CD4-positive, alpha-beta T cell treated with Interleukin-12 subunit alpha and Interleukin-12 subunit beta, for 1 hour (primary cell): ENCODE measurements at regions not wholly inside any gene's neighbourhood (a gene's known extent, or its start where the extent isn't known, plus 50 kb on each side); places are given as distances from the start of the nearest gene placed in this dataset.

Experiments used
- DNase-seq: peaks from one replicate; pipeline ENCODE4 v3.0.0-alpha.2; 2020

DNA sequence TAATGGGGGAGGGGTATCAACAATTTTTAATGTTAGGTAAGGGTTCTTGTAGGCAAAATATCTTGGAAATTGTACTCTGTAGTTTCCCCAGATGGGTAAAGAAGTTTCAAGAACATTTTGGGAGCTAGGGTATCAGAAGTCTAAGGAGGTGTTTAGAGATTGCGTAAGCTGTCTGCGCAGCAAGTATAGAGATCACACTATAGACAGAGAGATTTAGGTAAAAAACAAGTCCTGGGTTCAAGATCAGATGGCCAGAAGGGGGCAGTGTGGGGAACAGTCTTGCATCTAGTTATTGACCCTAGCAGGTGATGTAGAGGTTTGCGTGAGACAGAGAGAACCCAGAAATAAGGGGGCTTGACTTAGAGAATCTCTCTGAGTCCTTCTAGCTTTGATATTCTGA lies 80.8 kb downstream of the S1PR1 start:
- DNase-seq, result no peak

DNA sequence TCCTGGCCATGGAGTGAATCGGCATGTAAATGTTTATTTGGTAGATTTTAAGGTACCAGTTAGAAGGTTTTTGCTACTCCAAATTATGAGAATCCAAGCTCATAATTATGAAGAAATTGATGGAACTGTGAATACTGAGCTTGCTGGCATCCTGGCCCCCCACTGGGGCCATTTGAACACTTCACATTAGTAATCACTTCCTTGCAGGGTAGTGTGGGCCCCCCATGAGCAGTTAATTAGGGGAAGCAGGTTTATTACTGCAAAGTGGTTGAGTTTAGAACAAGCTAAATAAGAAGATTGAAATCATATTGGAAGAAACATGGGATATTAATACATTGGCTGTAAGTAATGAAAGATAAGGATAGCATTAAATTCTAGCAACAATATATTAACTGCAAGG lies 86.7 kb downstream of the S1PR1 start:
- DNase-seq, result no peak

DNA sequence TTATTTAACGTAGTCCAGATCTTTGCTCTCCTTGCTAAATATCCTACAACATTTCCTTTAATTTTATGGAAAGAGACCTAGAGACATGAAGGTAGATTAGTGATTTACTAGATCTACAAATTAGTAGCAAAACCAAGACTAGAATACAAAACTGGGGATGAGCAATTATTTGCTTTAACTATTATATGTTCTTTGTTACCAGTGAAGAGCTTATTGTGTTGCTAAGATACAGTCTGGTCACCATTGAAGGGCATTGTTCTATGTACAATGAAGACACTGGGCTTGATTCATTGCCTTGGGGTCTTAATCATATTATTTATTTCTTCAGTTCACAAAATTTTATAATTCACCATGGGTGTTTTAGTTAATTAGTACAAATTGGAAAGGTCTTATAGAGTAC lies 88.3 kb downstream of the S1PR1 start:
- DNase-seq, result no peak

DNA sequence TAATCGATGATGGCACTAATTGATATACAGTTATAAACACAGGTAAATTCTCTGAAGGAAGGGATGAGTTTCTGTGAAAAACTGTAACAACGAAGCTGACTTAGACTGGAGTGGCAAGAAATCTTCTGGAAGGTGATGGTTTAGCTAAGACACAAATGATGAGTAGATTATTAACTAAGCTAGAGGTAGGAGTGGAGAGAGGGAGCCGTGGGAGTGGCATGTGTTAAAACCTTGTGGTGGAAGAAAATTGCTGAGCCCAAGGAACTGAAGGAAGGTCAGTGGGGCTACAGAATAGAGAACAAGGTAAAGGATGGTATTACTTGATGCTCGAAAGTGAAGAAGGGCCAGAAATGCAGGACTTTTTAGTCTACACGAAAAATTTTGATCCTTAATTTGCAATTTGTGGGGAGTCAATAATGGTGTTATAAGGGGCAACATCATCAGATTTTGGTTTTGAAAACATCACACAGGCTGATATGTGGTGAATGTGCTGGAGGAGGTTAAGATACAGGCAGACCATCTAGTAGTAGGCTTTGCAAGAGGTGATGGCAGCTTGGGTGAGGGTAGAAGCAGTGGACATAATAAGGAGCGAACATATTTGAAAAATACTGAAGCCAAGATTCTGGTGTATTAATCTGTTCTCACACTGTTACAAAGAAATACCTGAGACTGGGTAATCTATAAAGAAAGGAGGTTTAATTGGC lies 93.8 kb downstream of the S1PR1 start:
- no peak for DNase-seq

DNA sequence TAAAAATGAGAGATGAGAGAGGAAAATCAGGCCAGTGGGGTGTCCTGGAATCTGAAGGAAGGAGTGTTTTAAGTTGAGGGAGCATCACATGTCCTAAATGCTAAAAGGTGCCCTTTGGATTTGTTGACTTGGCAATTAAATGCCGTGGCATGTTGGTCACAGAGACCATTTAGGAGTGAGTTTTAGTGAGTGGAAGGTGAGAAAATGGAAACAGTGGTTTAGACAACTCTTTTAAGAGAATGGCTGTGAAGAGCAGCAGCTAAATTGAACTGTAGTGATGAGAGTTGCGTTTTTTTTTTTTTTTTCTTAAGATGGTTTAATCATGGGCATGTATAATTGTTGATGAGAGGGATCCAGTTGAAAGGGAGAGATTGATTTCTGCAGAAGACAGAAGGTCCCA lies 95.0 kb downstream of the S1PR1 start:
- no peak for DNase-seq

DNA sequence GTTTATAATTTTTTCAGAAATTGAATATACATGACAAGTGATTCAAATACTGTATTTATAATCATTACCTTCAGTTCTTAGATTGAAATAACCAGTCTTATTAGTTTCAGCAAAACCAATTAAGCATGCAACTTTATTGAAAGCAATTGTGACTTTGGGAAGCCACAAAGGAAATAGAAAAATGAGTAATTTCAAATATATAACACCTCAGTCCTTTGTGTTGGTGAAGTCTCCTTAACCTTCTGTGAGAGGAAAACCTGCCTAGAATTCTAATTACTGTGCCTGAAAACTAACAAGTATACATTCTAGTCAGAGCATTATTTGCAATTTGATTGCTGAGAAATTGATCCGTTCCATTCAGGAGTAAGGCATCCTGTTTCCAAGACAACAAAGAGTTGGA lies 95.8 kb downstream of the S1PR1 start:
- no peak for DNase-seq

DNA sequence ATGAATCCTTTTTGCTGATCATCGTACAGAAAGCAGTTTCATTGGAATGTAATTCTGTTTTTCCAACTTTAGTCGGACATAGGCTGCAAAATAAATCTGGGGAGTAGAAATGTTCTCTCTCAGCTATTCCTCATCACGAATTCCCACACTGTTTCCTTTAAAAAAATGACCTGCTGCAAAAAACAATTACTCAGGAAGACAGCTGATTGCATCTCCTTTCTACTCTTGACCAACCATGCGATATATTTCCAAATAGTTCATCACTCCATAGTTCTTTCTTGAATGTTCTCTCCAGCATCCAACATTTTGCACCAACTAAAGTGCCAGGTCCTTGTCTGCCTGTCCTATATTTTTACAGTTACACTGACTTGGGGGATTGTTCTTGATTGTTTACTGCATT lies 96.4 kb downstream of the S1PR1 start:
- no peak for DNase-seq

DNA sequence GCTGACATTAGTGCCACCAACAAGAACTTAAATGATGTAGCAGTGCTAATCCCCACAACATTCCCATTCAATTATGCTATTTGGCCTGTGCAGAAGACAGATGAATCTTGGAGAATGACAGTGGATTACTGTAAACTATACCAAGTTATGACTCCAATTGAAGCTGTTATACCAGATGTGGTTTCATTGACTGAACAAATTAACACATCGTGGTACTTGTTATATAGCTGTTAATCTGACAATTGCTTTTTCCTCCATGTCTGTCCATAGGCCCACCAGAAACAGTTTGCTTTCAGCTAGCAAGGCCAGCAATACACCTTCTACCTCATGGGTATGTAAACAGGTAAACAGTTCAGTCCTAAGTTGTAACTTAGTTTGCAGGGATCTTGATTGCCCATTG lies 101.1 kb downstream of the S1PR1 start:
- no peak for DNase-seq

DNA sequence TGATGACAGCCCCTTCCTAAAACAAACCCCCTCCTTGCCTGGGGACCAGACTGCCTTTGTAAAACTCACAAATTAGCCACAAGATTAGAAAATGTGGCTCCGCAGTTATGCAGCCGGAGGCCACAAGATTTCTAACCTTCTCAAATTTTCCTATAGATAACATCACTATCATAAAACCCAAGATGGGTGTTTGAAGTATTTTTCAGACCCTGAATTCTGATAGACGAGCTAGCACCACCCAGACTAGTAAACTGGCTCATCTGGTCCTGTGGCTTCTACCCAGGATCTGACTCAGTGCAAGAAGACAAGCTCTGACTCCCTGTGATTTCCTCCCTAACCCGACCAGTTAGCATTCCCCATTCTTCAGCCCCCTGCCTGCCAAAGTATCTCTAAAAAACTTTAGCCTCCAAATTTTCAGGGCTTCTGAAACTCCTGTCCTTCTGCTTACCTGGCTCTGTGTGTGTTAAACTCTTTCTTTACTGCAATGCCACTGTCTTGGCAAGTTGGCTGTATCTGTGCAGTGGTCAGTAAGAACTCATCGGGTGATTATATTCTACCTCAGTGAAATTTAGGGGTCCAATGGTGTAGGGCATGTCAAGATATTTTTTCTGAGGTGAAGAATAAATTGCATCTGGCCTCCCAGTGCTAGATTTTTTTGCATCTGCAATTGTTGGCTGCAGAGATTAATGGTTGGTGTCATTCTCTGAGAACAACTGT lies 102.1 kb downstream of the S1PR1 start:
- DNase-seq, result peak; percentile 10

DNA sequence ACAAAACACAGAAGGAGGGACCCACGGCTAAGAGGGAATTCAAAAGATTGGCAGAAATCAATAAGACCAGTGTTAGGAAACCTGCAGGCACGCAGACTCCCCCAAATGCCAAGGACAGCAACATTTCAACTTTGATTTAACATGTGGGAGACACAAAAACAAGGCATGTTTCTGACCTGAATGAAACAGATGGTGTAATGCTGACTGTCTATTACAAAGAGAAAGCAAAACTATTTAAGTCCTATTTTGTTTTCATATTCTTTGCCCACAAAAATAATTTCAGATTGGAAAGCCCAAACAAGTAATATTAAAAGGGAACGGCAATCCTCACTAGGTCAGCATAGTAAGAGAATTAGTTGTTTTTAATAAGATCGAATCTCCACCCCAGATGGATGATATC lies 107.9 kb downstream of the S1PR1 start:
- DNase-seq, result no peak

DNA sequence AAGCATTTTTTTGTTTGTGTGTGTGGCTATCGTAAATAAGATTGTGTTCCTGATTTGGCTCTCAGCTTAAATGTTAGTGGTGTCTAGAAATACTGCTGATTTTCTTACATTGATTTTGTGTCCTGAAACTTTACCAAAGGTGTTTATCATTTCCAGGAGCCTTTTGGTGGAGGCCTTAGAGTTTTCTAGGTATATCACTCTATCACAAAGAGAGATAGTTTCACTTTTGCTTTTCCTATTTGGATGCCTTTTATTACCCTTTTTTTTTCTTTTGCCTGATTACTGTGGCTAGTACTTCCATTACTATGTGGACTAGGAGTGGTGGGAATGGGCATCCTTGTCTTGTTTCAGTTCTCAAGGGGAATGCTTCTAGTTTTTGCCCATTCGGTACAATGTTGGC lies 109.6 kb downstream of the S1PR1 start:
- DNase-seq, result no peak

DNA sequence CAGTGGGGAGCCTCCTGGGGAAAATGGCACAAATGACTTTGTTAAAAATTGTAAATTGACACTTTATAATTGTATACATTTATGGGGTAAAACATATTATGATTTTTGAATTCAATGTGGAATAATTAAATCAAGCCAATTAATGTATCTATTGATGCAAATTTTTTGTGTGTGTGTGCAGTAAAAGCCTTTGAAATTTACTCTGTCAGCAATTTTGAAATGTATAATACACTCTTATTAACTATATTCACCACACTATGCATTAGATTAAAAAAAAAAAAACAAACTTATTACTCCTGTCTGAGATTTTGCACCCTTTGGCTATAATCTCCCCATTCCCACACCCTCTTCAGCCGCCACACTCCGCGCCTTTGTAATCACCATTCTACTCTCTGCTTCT lies 119.2 kb downstream of the S1PR1 start:
- DNase-seq, result no peak

DNA sequence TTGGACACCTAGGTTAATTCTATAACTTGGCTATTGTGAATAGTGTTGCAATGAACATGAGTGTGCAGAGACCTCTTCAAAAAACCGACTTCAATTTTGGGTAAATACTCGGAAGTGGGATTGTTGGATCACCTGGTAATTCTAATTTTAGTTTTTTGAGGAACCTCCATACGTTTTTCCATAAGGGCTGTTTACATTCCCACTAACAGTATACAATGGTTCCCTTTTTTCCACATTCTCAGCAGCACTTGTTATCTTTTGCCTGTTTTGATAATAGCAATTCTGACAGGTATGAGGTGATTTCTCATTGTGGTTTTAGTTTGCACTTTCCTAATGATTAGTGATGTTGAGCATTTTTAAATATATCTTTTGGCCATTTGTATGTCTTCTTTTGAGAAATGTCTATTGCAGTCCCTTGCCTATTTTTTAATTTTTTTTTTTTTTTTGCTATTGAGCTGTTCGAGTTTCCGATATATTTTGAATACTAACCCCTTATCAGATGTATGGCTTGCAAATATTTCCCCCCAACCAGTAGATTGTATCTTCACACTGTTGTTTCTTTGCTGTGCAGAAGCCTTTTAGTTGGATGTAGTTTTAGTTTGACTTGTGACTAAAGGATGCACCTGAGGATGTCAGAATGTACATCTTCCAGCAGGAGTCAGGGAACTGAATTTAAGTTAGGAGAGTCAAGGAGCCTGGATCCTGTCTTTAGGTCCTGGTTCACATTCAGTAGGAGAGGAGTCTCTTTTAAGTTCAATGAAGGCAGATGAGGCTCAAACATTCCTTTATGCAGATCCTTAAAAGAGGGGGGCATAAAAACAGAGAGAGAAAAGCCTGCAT lies 120.0 kb downstream of the S1PR1 start:
- no peak for DNase-seq

DNA sequence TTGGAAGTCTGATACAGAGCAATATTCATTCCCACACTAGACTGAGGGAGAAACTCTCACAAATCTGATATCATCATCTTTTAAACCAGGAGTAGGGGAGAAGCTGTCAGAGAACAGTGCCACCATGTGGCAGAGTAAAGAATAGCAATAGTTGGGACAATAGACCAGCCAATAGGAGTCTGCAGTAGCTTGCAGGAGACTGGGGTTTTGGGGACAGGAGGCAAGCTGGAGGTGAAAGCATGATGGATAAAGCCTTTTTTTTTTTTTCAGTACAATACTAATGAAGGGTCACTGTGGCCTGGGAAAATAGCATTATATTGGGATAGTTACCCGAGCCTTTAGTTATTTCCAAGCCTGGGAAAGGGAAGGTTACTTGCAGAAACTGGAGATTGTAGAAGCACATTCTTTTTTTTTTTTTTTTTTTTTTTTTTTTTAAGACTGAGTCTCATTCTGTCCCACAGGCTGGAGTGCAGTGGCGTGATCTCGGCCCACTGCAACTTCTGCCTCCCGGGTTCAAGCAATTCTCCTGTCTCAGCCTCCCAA lies 120.7 kb downstream of the S1PR1 start:
- DNase-seq, result peak; percentile 89

DNA sequence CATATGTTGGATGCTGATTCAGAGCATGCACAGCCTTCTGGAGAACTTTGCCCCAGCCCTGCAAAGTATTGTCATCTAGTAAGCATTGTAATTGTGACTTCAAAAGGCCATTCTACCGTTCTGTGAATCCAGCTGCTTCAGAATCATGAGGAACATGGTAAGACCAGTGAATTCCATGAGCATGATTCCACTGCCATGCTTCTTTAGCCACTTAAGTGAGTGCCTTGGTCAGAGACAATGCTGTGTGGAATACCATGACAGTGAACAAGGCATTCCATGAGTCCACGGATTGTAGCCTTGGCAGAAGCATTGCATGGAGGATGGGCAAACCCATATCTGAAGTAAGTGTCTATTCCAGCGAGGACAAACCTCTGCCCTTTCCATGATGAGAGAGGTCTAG lies 123.7 kb downstream of the S1PR1 start:
- no peak for DNase-seq

DNA sequence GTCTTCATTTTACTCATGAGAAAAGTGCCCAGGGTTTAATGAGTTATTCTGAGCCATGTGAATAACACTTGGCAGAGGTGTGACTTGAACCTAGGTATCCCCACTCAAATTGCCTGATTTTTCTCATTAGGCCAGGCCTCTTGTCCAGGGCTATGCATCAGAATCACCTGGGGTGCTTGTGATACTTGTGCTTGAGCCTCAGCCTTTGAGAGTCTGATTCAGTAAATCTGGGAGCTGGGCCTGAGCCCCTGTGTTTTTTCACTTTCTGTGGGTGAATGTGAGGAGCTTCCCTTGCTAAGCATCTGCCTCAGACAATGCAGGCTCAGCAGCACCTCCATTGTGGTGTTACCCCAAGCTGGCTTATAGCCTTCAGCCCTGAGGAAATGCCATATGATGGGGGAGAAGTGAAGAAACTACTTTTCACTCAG lies 127.1 kb downstream of the S1PR1 start:
- DNase-seq, result no peak

DNA sequence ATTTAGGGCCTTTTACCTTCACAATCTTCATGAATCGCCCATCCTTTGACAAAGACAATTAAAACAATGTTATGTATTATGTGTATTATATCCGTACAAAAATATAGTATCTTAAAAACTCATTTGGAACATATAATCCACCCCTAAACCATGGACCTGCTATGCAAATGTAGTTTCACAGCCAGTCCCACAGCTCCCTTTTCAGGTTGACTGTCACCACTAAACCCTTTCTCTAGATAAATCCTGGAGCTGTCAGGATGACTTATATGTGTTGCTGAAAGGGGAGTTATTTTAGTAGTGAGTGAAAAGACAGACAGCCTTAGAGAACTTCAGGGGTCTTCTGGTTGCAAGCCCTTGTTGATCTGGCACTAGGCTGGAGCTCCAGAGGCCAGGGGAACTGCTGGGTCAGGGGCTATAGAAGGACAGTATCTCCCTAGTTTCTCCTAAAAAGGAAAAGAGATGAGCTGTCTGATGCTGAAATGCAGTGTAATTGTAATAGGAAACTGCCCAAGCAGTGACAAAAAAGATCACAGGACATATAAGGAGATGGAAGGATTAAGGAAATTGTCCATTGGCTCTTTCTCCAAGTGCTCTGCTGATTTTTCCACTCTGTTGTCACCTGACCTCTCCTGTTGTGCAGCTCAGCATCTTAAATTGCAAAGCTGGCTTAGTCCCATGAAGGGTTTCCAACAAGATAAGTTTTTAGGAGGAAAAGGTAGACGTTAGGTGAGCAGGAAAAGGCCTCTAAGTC lies 127.7 kb downstream of the S1PR1 start:
- DNase-seq, result no peak

DNA sequence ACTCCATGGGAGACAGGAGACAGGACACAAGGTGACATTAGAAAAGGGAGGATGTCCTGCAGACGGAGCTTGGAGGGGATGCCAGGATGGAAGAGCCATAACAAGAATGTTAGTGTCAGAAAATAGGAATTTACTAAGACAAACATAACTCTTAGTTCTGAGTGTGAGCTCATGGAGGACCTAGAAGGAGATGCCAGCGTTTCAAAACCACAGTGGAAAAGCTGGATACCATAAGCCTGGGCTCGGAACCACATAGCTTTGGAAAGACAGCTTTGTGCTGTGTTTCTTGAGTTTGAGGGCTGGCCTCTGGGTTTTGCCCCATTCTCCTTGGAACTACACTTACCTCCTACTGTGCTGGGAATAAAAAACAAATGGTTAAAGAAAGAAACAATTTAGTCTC lies 128.4 kb downstream of the S1PR1 start:
- DNase-seq, result no peak

DNA sequence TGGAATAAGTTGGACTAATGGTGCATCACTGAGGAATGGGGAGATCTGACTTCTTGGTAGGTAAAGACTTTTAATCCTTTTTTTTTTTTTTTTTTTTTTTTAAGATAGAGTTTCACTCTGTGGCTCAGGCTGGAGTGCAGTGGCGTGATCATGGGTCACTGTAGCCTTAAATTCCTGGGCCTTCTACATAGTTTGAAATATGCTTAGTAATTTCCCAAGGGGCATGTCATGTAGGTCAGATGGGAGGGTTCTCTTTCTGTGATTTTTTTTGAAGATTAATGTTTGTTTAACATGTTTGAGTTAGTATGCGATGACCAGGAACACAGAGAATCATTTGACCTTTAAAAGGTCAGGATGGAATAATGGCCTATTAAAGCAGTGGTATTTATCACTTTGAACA lies 129.1 kb downstream of the S1PR1 start:
- no peak for DNase-seq

DNA sequence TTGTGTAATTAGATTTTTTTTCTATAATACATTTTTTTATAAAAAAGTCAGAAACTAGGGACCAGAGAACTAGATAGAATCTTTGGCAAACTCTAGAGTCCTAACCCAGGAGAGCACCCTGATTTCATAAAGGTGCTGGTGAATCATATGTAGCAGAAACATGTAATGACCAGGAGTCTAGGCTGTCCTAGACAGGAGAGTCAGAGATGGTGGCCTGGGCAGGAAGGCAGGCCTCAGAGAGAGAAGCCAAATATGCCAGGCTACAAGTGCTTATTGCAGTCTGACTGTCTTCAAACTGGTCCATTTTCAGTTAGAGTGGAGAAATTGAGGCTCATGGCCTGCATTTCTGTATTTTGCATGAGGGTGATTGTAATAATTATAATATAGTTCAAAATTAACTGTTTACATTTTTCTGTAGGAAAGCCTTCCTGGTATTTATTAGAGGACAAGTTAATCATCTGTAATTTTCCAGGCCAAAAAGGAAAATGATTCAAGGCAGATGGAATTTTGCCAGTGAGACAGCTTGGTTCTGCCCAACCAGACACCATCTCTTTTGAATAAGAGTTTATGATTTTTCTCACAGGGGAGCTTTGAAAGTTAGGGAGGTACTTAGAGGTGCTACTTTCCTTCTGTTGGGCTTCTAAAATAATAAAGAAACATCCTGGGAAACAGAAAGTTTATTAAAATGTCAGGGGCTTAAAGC lies 129.8 kb downstream of the S1PR1 start:
- DNase-seq, result no peak

DNA sequence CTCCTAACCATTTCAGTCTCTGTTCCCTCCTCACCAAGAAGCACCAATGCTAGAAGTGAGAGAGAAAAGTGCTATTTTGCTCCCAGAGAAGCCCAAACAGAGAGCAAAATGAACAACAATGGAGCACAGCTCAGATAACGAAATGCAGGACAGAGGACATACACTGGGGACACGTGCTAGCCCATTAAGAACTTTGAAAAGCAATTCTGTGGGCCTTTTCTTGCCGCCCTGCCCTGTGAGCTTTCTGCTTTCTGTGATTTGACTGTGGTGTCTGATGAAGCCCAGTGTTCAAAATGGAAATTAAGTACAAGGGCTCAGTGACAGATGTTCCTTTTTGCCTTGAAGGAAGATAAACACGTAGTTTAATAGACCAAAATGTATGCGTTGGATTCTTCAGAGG lies 130.8 kb downstream of the S1PR1 start:
- no peak for DNase-seq

DNA sequence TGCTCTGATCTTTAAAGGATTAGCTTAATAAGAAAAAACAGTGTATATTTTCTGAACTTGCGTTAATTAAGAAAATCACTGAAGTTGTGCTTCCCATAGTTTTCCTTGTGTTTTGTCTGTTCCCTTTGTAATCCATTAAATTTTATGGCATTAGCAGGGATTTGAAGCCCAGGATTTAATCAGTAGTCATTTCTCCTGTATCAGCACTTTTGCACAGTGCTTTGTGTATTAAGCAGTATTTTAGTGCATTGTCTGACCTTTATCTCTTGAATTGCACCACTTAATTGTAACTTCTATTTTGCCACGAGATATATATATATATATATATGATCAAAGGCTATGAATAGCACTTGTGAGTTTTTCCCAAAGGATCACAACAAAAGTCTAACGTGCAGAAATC lies 133.7 kb downstream of the S1PR1 start:
- DNase-seq, result no peak
